Liver (tissue), 8 donors: ENCODE measurements at regions not wholly inside any gene's neighbourhood (a gene's known extent, or its start where the extent isn't known, plus 50 kb on each side); places are given as distances from the start of the nearest gene placed in this dataset.

Experiments
- DNase-seq: peaks from one replicate; pipeline ENCODE4 v3.0.0-alpha.2; 2017; ENCODE audit warnings: low spot score
- H3K27ac ChIP-seq, 2 donors: one replicate each; pipeline ENCODE4 v1.7.0; 2013; ENCODE audit warnings: inconsistent platforms in 2 of 2, low read length in 2 of 2, control low read depth in 1 of 2, low read depth in 1 of 2, mild to moderate bottlenecking in 1 of 2
- H3K27me3 ChIP-seq, 4 donors: one replicate each; pipeline versions ENCODE4 v1.6.1 to v1.7.0; 2013; ENCODE audit warnings: low read length in 3 of 4, inconsistent platforms in 1 of 4, mild to moderate bottlenecking in 1 of 4, moderate library complexity in 1 of 4; ENCODE audit not compliant: control insufficient read depth in 4 of 4, insufficient read depth in 4 of 4
- H3K36me3 ChIP-seq, 4 donors: one replicate each; pipeline versions ENCODE4 v1.6.1 to v1.7.0; 2013; ENCODE audit warnings: low read length in 3 of 4, mild to moderate bottlenecking in 3 of 4, low read depth in 1 of 4, moderate library complexity in 1 of 4; ENCODE audit not compliant: control insufficient read depth in 4 of 4, insufficient read depth in 3 of 4
- H3K4me1 ChIP-seq, 4 donors: one replicate each; pipeline versions ENCODE4 v1.6.1 to v1.7.0; 2013; ENCODE audit warnings: low read length in 3 of 4, mild to moderate bottlenecking in 3 of 4, moderate library complexity in 1 of 4; ENCODE audit not compliant: control insufficient read depth in 4 of 4, insufficient read depth in 4 of 4
- H3K4me3 ChIP-seq, 3 donors: one replicate each; pipeline versions ENCODE4 v1.6.1 to v1.7.0; 2013; ENCODE audit warnings: low read length in 3 of 3, control low read depth in 1 of 3, low read depth in 1 of 3, mild to moderate bottlenecking in 1 of 3
- H3K9ac ChIP-seq, 2 donors: one replicate each; pipeline ENCODE4 v1.7.0; 2013; ENCODE audit warnings: low read length in 2 of 2, mild to moderate bottlenecking in 2 of 2, moderate library complexity in 2 of 2, control low read depth in 1 of 2, low read depth in 1 of 2
- H3K9me3 ChIP-seq, 4 donors: one replicate each; pipeline versions ENCODE4 v1.6.1 to v1.7.0; 2013; ENCODE audit warnings: low read length in 3 of 4; ENCODE audit not compliant: control insufficient read depth in 4 of 4
- CTCF ChIP-seq: fragments of 150-350 bp; IDR thresholded peaks from 2 replicates; pipeline ENCODE4 v1.5.1; 2017; ENCODE audit warnings: improper control_type of control experiment, low read depth, low read length; ENCODE audit not compliant: missing input control
- EGR1 ChIP-seq, 2 donors: IDR thresholded peaks; 2 replicates each; pipeline ENCODE4 v1.6.1; 2016 to 2018; ENCODE audit warnings: antibody characterized with exemption in 2 of 2, low read depth in 2 of 2
- FOXA1 ChIP-seq: IDR thresholded peaks from 2 replicates; pipeline ENCODE4 v1.6.1; 2016; ENCODE audit warnings: antibody characterized with exemption
- FOXA2 ChIP-seq: IDR thresholded peaks from 2 replicates; pipeline ENCODE4 v1.6.1; 2016; ENCODE audit warnings: antibody characterized with exemption
- GABPA ChIP-seq, 2 donors: IDR thresholded peaks in 1 of 2; conservative IDR thresholded peaks in 1 of 2; 2 replicates each; pipeline ENCODE4 v1.6.1; 2016; ENCODE audit warnings: antibody characterized with exemption in 2 of 2, mild to moderate bottlenecking in 1 of 2, moderate library complexity in 1 of 2
- HNF4A ChIP-seq, 2 donors: conservative IDR thresholded peaks; 2 replicates each; pipeline ENCODE4 v1.6.1; 2016; ENCODE audit warnings: antibody characterized with exemption in 2 of 2, mild to moderate bottlenecking in 2 of 2
- HNF4G ChIP-seq: IDR thresholded peaks from 2 replicates; pipeline ENCODE4 v1.6.1; 2016; ENCODE audit warnings: antibody characterized with exemption
- JUND ChIP-seq, 2 donors: IDR thresholded peaks; 2 replicates each; pipeline ENCODE4 v1.6.1; 2016; ENCODE audit warnings: antibody characterized with exemption in 2 of 2
- NR2F2 ChIP-seq: IDR thresholded peaks from 2 replicates; pipeline ENCODE4 v1.6.1; 2016; ENCODE audit warnings: antibody characterized with exemption
- RAD21 ChIP-seq, 2 donors: IDR thresholded peaks; 2 replicates each; pipeline ENCODE4 v1.6.1; 2016; ENCODE audit warnings: antibody characterized with exemption in 2 of 2, mild to moderate bottlenecking in 2 of 2
- RXRA ChIP-seq, 2 donors: IDR thresholded peaks; 2 replicates each; pipeline ENCODE4 v1.6.1; 2017 to 2018; ENCODE audit warnings: antibody characterized with exemption in 2 of 2, mild to moderate bottlenecking in 1 of 2
- SP1 ChIP-seq: IDR thresholded peaks from 2 replicates; pipeline ENCODE4 v1.6.1; 2018; ENCODE audit warnings: antibody characterized with exemption, mild to moderate bottlenecking
- TAF1 ChIP-seq: conservative IDR thresholded peaks from 2 replicates; pipeline ENCODE4 v1.6.1; 2016; ENCODE audit warnings: antibody characterized with exemption, mild to moderate bottlenecking
- YY1 ChIP-seq: IDR thresholded peaks from 2 replicates; pipeline ENCODE4 v1.6.1; 2016; ENCODE audit warnings: antibody characterized with exemption, mild to moderate bottlenecking
- WGBS: extraction: QIAGEN DNeasy Blood & Tissue Kit; methylation state at CpG from one replicate; pipeline ENCODE4 v1.1.7; 2013; 5-methylcytosine and 5-hydroxymethylcytosine counted together
- TF ChIP-seq, protein P1 (sequence below): IDR thresholded peaks from 2 replicates; pipeline ENCODE4 v1.6.1; 2016; ENCODE audit warnings: antibody characterized with exemption
- TF ChIP-seq, protein P2 (sequence below): IDR thresholded peaks from 2 replicates; pipeline ENCODE4 v1.6.1; 2016; ENCODE audit warnings: antibody characterized with exemption
- TF ChIP-seq, protein P3 (sequence below): IDR thresholded peaks from 2 replicates; pipeline ENCODE4 v1.6.1; 2016; ENCODE audit warnings: antibody characterized with exemption
- TF ChIP-seq, protein P4 (sequence below): IDR thresholded peaks from 2 replicates; pipeline ENCODE4 v1.6.1; 2016; ENCODE audit warnings: antibody characterized with exemption, mild to moderate bottlenecking
- donor health status: healthy.
- donor health status: healthy.
- donor health status: healthy.
- donor health status: healthy.
- donor health status: healthy.

GRCh38 chr5:37891832-37892231 is 52.0 kb upstream of the GDNF start:
- Histone ChIP-seq H3K9me3 (no peaks in the 10 kb centered on the region), H3K27me3 (no peaks in the 10 kb centered on the region), H3K27ac (peak overlapping the region in 1 of 2 donors; percentile 27), H3K36me3 (no peaks in the 10 kb centered on the region), H3K9ac (no peak overlapping the region), H3K4me3 (no peak overlapping the region), H3K4me1 (peaks cover 9 to 40% (median 22%) of the 10 kb centered on the region in 4 donors)
- DNase-seq, result no peak
- peak; percentile 90 for TF ChIP-seq SP1
- no peak for TF ChIP-seq FOXA1
- TF ChIP-seq, protein P1, sequence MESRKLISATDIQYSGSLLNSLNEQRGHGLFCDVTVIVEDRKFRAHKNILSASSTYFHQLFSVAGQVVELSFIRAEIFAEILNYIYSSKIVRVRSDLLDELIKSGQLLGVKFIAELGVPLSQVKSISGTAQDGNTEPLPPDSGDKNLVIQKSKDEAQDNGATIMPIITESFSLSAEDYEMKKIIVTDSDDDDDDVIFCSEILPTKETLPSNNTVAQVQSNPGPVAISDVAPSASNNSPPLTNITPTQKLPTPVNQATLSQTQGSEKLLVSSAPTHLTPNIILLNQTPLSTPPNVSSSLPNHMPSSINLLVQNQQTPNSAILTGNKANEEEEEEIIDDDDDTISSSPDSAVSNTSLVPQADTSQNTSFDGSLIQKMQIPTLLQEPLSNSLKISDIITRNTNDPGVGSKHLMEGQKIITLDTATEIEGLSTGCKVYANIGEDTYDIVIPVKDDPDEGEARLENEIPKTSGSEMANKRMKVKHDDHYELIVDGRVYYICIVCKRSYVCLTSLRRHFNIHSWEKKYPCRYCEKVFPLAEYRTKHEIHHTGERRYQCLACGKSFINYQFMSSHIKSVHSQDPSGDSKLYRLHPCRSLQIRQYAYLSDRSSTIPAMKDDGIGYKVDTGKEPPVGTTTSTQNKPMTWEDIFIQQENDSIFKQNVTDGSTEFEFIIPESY, result peak; percentile 54
- no peak for TF ChIP-seq CTCF
- TF ChIP-seq FOXA2, result peak; percentile 17
- TF ChIP-seq RXRA (IDR thresholded peaks at IDR 0.05), result peak; percentile 87 to 90
- peak in 1 of 2 donors; percentile 47 for TF ChIP-seq EGR1 (IDR thresholded peaks at IDR 0.05; ENCODE audit: low read depth in 2 of 2)
- TF ChIP-seq, protein P2, sequence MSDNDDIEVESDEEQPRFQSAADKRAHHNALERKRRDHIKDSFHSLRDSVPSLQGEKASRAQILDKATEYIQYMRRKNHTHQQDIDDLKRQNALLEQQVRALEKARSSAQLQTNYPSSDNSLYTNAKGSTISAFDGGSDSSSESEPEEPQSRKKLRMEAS, result peak; percentile 46
- TF ChIP-seq, protein P3, sequence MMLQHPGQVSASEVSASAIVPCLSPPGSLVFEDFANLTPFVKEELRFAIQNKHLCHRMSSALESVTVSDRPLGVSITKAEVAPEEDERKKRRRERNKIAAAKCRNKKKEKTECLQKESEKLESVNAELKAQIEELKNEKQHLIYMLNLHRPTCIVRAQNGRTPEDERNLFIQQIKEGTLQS, result no peak
- TF ChIP-seq YY1, result peak; percentile 83
- no peak for TF ChIP-seq TAF1
- peak in 1 of 2 donors; percentile 27 for TF ChIP-seq JUND (IDR thresholded peaks at IDR 0.05)
- TF ChIP-seq RAD21 (IDR thresholded peaks at IDR 0.05), result peak; percentile 23 to 31
- TF ChIP-seq GABPA (IDR thresholded peaks at IDR 0.05 in 1 of 2, conservative IDR thresholded peaks at IDR 0.05 in 1 of 2), result peak in 1 of 2 donors; percentile 64
- TF ChIP-seq, protein P4, sequence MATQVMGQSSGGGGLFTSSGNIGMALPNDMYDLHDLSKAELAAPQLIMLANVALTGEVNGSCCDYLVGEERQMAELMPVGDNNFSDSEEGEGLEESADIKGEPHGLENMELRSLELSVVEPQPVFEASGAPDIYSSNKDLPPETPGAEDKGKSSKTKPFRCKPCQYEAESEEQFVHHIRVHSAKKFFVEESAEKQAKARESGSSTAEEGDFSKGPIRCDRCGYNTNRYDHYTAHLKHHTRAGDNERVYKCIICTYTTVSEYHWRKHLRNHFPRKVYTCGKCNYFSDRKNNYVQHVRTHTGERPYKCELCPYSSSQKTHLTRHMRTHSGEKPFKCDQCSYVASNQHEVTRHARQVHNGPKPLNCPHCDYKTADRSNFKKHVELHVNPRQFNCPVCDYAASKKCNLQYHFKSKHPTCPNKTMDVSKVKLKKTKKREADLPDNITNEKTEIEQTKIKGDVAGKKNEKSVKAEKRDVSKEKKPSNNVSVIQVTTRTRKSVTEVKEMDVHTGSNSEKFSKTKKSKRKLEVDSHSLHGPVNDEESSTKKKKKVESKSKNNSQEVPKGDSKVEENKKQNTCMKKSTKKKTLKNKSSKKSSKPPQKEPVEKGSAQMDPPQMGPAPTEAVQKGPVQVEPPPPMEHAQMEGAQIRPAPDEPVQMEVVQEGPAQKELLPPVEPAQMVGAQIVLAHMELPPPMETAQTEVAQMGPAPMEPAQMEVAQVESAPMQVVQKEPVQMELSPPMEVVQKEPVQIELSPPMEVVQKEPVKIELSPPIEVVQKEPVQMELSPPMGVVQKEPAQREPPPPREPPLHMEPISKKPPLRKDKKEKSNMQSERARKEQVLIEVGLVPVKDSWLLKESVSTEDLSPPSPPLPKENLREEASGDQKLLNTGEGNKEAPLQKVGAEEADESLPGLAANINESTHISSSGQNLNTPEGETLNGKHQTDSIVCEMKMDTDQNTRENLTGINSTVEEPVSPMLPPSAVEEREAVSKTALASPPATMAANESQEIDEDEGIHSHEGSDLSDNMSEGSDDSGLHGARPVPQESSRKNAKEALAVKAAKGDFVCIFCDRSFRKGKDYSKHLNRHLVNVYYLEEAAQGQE, result no peak
- peak; percentile 81 to 88 for TF ChIP-seq HNF4A (conservative IDR thresholded peaks at IDR 0.05)
- no peak for TF ChIP-seq NR2F2
- TF ChIP-seq HNF4G, result peak; percentile 15
- WGBS, result 35% methylated on average over 1 of the region's 1 CpG
